ENCODE measurements at regions not wholly inside any gene's neighbourhood (a gene's known extent, or its start where the extent isn't known, plus 50 kb on each side); places are given as distances from the start of the nearest gene placed in this dataset.
"Not testable (repeated sequence)": the region's sequence is repeated elsewhere in the genome, so short reads cannot be mapped to it uniquely, and the experiment has no call there.

DNA sequence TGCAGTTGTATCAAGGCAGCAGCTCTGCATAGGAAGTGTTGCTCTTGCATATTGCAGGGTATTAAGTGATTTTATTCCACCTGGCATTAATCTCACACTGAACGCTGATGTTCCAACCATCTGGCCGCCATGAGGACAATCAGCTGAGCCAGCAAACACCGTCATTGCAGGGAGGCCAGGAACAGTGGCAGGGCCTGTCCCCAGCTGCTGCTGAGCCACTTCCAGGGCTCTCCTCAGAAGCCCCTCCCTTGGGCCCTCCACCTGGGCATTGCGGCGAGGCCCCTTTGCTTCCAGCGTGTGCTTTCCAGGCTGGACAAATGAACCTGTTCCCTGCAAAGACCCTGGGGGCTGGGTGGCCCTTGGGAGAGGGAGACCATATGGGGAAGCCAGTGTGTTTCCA, 171.6 kb upstream of the C1orf174 start:
- Mint-ChIP-seq H3K4me1 (ENCODE audit: insufficient read depth, unreplicated experiment) (no peaks in the 10 kb centered on the region), H3K27me3 (ENCODE audit: insufficient read depth, unreplicated experiment) (no peaks in the 10 kb centered on the region), H3K4me3 (ENCODE audit: unreplicated experiment) (no peak overlapping the region), H3K36me3 (ENCODE audit: insufficient read depth, unreplicated experiment) (no peaks in the 10 kb centered on the region), H3K9me3 (ENCODE audit: unreplicated experiment) (peaks cover 16% of the 10 kb centered on the region), H3K27ac (ENCODE audit: low read depth, unreplicated experiment) (no peak overlapping the region)
- POLR2A ChIA-PET: no interaction called here
- no peak for DNase-seq (ENCODE audit: unreplicated experiment)
- CTCF ChIA-PET: interaction anchor here (0.6 to 0.7 kb wide), 2 partner anchors 18 to 1741 kb away, joined by 3 read pairs; no protein-coding TSS in a partner anchor
- BruUV-seq (replicated peaks): no TSS peak
- intact Hi-C loops (cut with micrococcal nuclease): no loop called here
- TF ChIP-seq, protein P1, sequence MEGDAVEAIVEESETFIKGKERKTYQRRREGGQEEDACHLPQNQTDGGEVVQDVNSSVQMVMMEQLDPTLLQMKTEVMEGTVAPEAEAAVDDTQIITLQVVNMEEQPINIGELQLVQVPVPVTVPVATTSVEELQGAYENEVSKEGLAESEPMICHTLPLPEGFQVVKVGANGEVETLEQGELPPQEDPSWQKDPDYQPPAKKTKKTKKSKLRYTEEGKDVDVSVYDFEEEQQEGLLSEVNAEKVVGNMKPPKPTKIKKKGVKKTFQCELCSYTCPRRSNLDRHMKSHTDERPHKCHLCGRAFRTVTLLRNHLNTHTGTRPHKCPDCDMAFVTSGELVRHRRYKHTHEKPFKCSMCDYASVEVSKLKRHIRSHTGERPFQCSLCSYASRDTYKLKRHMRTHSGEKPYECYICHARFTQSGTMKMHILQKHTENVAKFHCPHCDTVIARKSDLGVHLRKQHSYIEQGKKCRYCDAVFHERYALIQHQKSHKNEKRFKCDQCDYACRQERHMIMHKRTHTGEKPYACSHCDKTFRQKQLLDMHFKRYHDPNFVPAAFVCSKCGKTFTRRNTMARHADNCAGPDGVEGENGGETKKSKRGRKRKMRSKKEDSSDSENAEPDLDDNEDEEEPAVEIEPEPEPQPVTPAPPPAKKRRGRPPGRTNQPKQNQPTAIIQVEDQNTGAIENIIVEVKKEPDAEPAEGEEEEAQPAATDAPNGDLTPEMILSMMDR (IDR thresholded peaks at IDR 0.05; ENCODE audit: unreplicated experiment): no peak

GRCh38 chr1:4072481-4073153, 172.5 kb upstream of the C1orf174 start:
- no peaks in the 10 kb centered on the region for H3K36me3 Mint-ChIP-seq (ENCODE audit: insufficient read depth, unreplicated experiment)
- TF ChIP-seq, protein P1 (IDR thresholded peaks at IDR 0.05; ENCODE audit: unreplicated experiment): no peak
- H3K27ac Mint-ChIP-seq (ENCODE audit: low read depth, unreplicated experiment): no peak overlapping the region
- no peaks in the 10 kb centered on the region for H3K27me3 Mint-ChIP-seq (ENCODE audit: insufficient read depth, unreplicated experiment)
- H3K9me3 Mint-ChIP-seq (ENCODE audit: unreplicated experiment): peaks cover 16% of the 10 kb centered on the region
- BruUV-seq (replicated peaks): no TSS peak
- DNase-seq (ENCODE audit: unreplicated experiment): no peak
- intact Hi-C loops (cut with micrococcal nuclease): no loop called here
- ChIA-PET CTCF (interaction anchor here (0.5 to 0.7 kb wide), 2 partner anchors 271 to 1740 kb away, joined by 3 read pairs; no protein-coding TSS in a partner anchor), POLR2A (no interaction called here)
- no peak overlapping the region for H3K4me3 Mint-ChIP-seq (ENCODE audit: unreplicated experiment)
- no peaks in the 10 kb centered on the region for H3K4me1 Mint-ChIP-seq (ENCODE audit: insufficient read depth, unreplicated experiment)

- Mint-ChIP-seq H3K4me3 (ENCODE audit: unreplicated experiment) (no peak overlapping the region), H3K9me3 (ENCODE audit: unreplicated experiment) (peaks cover 23% of the 10 kb centered on the region), H3K27me3 (ENCODE audit: insufficient read depth, unreplicated experiment) (no peaks in the 10 kb centered on the region), H3K27ac (ENCODE audit: low read depth, unreplicated experiment) (no peak overlapping the region), H3K36me3 (ENCODE audit: insufficient read depth, unreplicated experiment) (no peaks in the 10 kb centered on the region), H3K4me1 (ENCODE audit: insufficient read depth, unreplicated experiment) (no peaks in the 10 kb centered on the region)
- POLR2A ChIA-PET: no interaction called here
- TF ChIP-seq, protein P1 (IDR thresholded peaks at IDR 0.05; ENCODE audit: unreplicated experiment): no peak
- no peak for DNase-seq (ENCODE audit: unreplicated experiment)
- intact Hi-C loops (cut with micrococcal nuclease): no loop called here
- CTCF ChIA-PET: no interaction called here
- BruUV-seq (replicated peaks): no TSS peak
Observed at GRCh38 chr1:4075436-4076225, 175.6 kb upstream of the C1orf174 start.

DNA sequence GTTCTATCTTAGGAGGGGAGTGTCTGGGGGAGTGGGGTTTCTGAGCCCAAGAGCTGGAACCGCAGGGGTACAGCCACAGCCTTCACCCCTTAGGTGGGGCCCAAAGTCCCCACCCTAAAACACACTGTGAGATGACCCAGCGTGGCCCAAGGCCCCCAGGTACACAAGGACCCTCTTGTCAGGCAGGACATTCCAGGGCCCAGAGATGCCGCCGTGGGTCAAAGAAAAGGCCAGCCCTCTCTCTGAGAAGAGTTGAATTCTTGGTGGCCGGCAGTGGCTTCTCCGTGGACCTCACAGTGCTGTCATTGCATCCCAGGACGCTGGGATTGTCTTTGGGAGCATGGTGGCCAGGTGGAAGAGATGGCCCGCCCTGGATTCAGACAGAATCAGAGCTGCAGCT, 176.3 kb upstream of the C1orf174 start:
- Mint-ChIP-seq H3K4me3 (ENCODE audit: unreplicated experiment) (no peak overlapping the region), H3K9me3 (ENCODE audit: unreplicated experiment) (peaks cover 27% of the 10 kb centered on the region), H3K36me3 (ENCODE audit: insufficient read depth, unreplicated experiment) (no peaks in the 10 kb centered on the region), H3K4me1 (ENCODE audit: insufficient read depth, unreplicated experiment) (no peaks in the 10 kb centered on the region), H3K27me3 (ENCODE audit: insufficient read depth, unreplicated experiment) (no peaks in the 10 kb centered on the region), H3K27ac (ENCODE audit: low read depth, unreplicated experiment) (no peak overlapping the region)
- POLR2A ChIA-PET: no interaction called here
- intact Hi-C loops (cut with micrococcal nuclease): no loop called here
- no TSS peak for BruUV-seq (replicated peaks)
- no peak for DNase-seq (ENCODE audit: unreplicated experiment)
- TF ChIP-seq, protein P1 (IDR thresholded peaks at IDR 0.05; ENCODE audit: unreplicated experiment): no peak
- CTCF ChIA-PET: no interaction called here

- H3K4me1 Mint-ChIP-seq (ENCODE audit: insufficient read depth, unreplicated experiment); CTCF ChIA-PET; H3K4me3 Mint-ChIP-seq (ENCODE audit: unreplicated experiment); H3K27me3 Mint-ChIP-seq (ENCODE audit: insufficient read depth, unreplicated experiment); intact Hi-C loops (cut with micrococcal nuclease); H3K27ac Mint-ChIP-seq (ENCODE audit: low read depth, unreplicated experiment); DNase-seq (ENCODE audit: unreplicated experiment); POLR2A ChIA-PET; H3K36me3 Mint-ChIP-seq (ENCODE audit: insufficient read depth, unreplicated experiment); BruUV-seq (replicated peaks): not testable (repeated sequence)
- H3K9me3 Mint-ChIP-seq (ENCODE audit: unreplicated experiment): peaks cover 21% of the 10 kb centered on the region
Observed at GRCh38 chr1:4078091-4078962, 178.3 kb upstream of the C1orf174 start.

Measured in MCF 10A (cell line).